ENCODE measurements at regions not wholly inside any gene's neighbourhood (a gene's known extent, or its start where the extent isn't known, plus 50 kb on each side); places are given as distances from the start of the nearest gene placed in this dataset.

GRCh38 chr17:71460943-71461342 is 659.9 kb upstream of the SOX9 start:
- intact Hi-C loops (cut with DNase I): no loop called here
- H3K4me1 ChIP-seq: no peaks in the 10 kb centered on the region
- no peak overlapping the region for H3K27ac ChIP-seq
- no peak overlapping the region for H3K4me3 ChIP-seq
- ATAC-seq (no peak), DNase-seq (no peak)
- peak; percentile 35 for TF ChIP-seq CTCF (IDR thresholded peaks at IDR 0.05)
- H3K36me3 ChIP-seq: no peaks in the 10 kb centered on the region
- no peaks in the 10 kb centered on the region for H3K27me3 ChIP-seq (ENCODE audit: low read depth)
- no peaks in the 10 kb centered on the region for H3K9me3 ChIP-seq

GRCh38 chr17:71461498-71462169 is 659.2 kb upstream of the SOX9 start:
- intact Hi-C loops (cut with DNase I): no loop called here
- Histone ChIP-seq H3K27ac (no peak overlapping the region), H3K9me3 (no peaks in the 10 kb centered on the region), H3K36me3 (no peaks in the 10 kb centered on the region), H3K27me3 (ENCODE audit: low read depth) (no peaks in the 10 kb centered on the region), H3K4me3 (no peak overlapping the region), H3K4me1 (no peaks in the 10 kb centered on the region)
- ATAC-seq: no peak
- no peak for TF ChIP-seq CTCF (IDR thresholded peaks at IDR 0.05)
- no peak for DNase-seq

- Histone ChIP-seq H3K9me3 (no peaks in the 10 kb centered on the region), H3K4me3 (no peak overlapping the region), H3K4me1 (no peaks in the 10 kb centered on the region), H3K27me3 (ENCODE audit: low read depth) (no peaks in the 10 kb centered on the region), H3K27ac (no peak overlapping the region), H3K36me3 (no peaks in the 10 kb centered on the region)
- DNase-seq: no peak
- no peak for TF ChIP-seq CTCF (IDR thresholded peaks at IDR 0.05)
- no peak for ATAC-seq
- intact Hi-C loops (cut with DNase I): no loop called here
These were observed 656.6 kb upstream of the SOX9 start for GRCh38 chr17:71464241-71464640.

GRCh38 chr17:71464751-71465150 is 656.1 kb upstream of the SOX9 start:
- H3K27ac ChIP-seq: no peak overlapping the region
- no peak for TF ChIP-seq CTCF (IDR thresholded peaks at IDR 0.05)
- H3K4me1 ChIP-seq: no peaks in the 10 kb centered on the region
- H3K36me3 ChIP-seq: no peaks in the 10 kb centered on the region
- no peaks in the 10 kb centered on the region for H3K9me3 ChIP-seq
- H3K4me3 ChIP-seq: no peak overlapping the region
- intact Hi-C loops (cut with DNase I): no loop called here
- DNase-seq (no peak), ATAC-seq (no peak)
- H3K27me3 ChIP-seq (ENCODE audit: low read depth): no peaks in the 10 kb centered on the region

GRCh38 chr17:71467719-71468118 is 653.1 kb upstream of the SOX9 start:
- ATAC-seq: no peak
- Histone ChIP-seq H3K27me3 (ENCODE audit: low read depth) (no peaks in the 10 kb centered on the region), H3K4me1 (no peaks in the 10 kb centered on the region), H3K4me3 (no peak overlapping the region), H3K36me3 (no peaks in the 10 kb centered on the region), H3K27ac (no peak overlapping the region), H3K9me3 (no peaks in the 10 kb centered on the region)
- intact Hi-C loops (cut with DNase I): no loop called here
- TF ChIP-seq CTCF (IDR thresholded peaks at IDR 0.05): no peak
- DNase-seq: no peak

Measured in lower lobe of right lung (tissue), 2 donors.